GM12878 (cell line): ENCODE measurements at regions not wholly inside any gene's neighbourhood (a gene's known extent, or its start where the extent isn't known, plus 50 kb on each side); places are given as distances from the start of the nearest gene placed in this dataset.

Experiments
- ATAC-seq: fragments of 200-7000 bp; cut with Tn5 transposase; 3 replicates; pipeline ENCODE4 v1.9.1; 2020; ENCODE audit warnings: mild to moderate bottlenecking, moderate library complexity
- BruUV-seq: library from RNA; stranded (reverse); fragments of 400-500 nt; replicated peaks from 2 replicates; lab custom pipeline; 2021; lab: Mats Ljungman, UMichigan
- CTCF ChIA-PET: fragments of 300-600 bp; sonication (Branson Sonifier 250); formaldehyde crosslinking; extraction: SDS; loops from one replicate; lab custom pipeline; 2021; ENCODE audit warnings: inconsistent platforms; lab: Yijun Ruan, JAX
- POLR2A ChIA-PET: fragments of 350-600 bp; formaldehyde crosslinking; extraction: SDS; loops from one replicate; lab custom pipeline; 2021; ENCODE audit warnings: inconsistent platforms; lab: Charles Lee
- RAD21 ChIA-PET: fragments of 300-600 bp; sonication (Branson Sonifier 250); formaldehyde crosslinking; loops from one replicate; lab custom pipeline; 2023; ENCODE audit warnings: antibody characterized with exemption; ENCODE audit not compliant: unreplicated experiment; lab: Charles Lee
- SMC1A ChIA-PET: fragments of 300-600 bp; sonication (Branson Sonifier 250); formaldehyde crosslinking; loops from one replicate; lab custom pipeline; 2023; ENCODE audit not compliant: unreplicated experiment, uncharacterized antibody; lab: Charles Lee
- DNase-seq: peaks from one replicate; pipeline ENCODE4 v3.0.0-alpha.2; 2011; ENCODE audit warnings: low read depth, low spot score
- FAIRE-seq: peaks from 3 replicates; lab custom pipeline; 2011; peaks lifted over from hg19 to GRCh38; lab: Jason Lieb, UNC
- H2AFZ ChIP-seq: 2 replicates; pipeline ENCODE4 v1.6.0; 2011; ENCODE audit warnings: low read depth, low read length, control low read depth; ENCODE audit not compliant: control insufficient read depth
- H3K27ac ChIP-seq: 2 replicates; pipeline ENCODE4 v1.5.1; 2011; ENCODE audit warnings: control low read depth; ENCODE audit not compliant: control insufficient read depth, insufficient read depth
- H3K27me3 ChIP-seq, 2 experiments: replicated peaks in 1 of 2; 2 replicates each; pipeline versions ENCODE4 v1.6.0 to v1.6.1; 2011; ENCODE audit warnings: low read length in 1 of 2; ENCODE audit not compliant: control insufficient read depth in 2 of 2, insufficient read depth in 2 of 2
- H3K36me3 ChIP-seq, 2 experiments: 2 replicates each; pipeline ENCODE4 v1.5.1; 2011; ENCODE audit warnings: low read length in 1 of 2; ENCODE audit not compliant: control insufficient read depth in 2 of 2, insufficient read depth in 2 of 2
- H3K4me1 ChIP-seq: 2 replicates; pipeline ENCODE4 v1.6.1; 2011; ENCODE audit warnings: mild to moderate bottlenecking, low read length, moderate library complexity, mixed read lengths; ENCODE audit not compliant: control insufficient read depth, insufficient read depth
- H3K4me2 ChIP-seq: 2 replicates; pipeline ENCODE4 v1.6.0; 2011; ENCODE audit warnings: control low read depth; ENCODE audit not compliant: control insufficient read depth, insufficient read depth
- H3K4me3 ChIP-seq: fragments of 200-600 bp; sonication (generic); 2 replicates; pipeline ENCODE4 v1.5.1; 2016
- H3K79me2 ChIP-seq: 2 replicates; pipeline ENCODE4 v1.6.0; 2011; ENCODE audit warnings: low read length; ENCODE audit not compliant: control insufficient read depth, insufficient read depth
- H3K9ac ChIP-seq: 2 replicates; pipeline ENCODE4 v1.8.0; 2011; ENCODE audit warnings: low read length, control low read depth, mixed read lengths; ENCODE audit not compliant: control insufficient read depth, insufficient read depth
- H3K9me3 ChIP-seq: replicated peaks from 3 replicates; pipeline ENCODE4 v1.5.1; 2011; ENCODE audit warnings: mild to moderate bottlenecking, low read length; ENCODE audit not compliant: control insufficient read depth, insufficient read depth
- H4K20me1 ChIP-seq: 2 replicates; pipeline ENCODE4 v1.6.0; 2011; ENCODE audit not compliant: control insufficient read depth, insufficient read depth
- CEBPB ChIP-seq, 2 experiments: fragments of 150-350 bp in 1 of 2; IDR thresholded peaks; 2 replicates each; pipeline ENCODE4 v1.6.1; 2012 to 2014; ENCODE audit warnings: low read depth in 2 of 2, low read length in 2 of 2, borderline replicate concordance in 1 of 2, inconsistent platforms in 1 of 2
- EZH2 ChIP-seq: IDR thresholded peaks from 2 replicates; pipeline ENCODE4 v1.6.1; 2012; ENCODE audit warnings: low read depth, mild to moderate bottlenecking, control low read depth, inconsistent platforms, low read length, borderline replicate concordance; ENCODE audit not compliant: control insufficient read depth
- IKZF2 ChIP-seq, 2 experiments: fragments of 450-650 bp; IDR thresholded peaks; 2 replicates each; pipeline ENCODE4 v1.6.1; 2017; ENCODE audit warnings: mild to moderate bottlenecking in 2 of 2, moderate library complexity in 2 of 2
- NFXL1 ChIP-seq: fragments of 450-650 bp; IDR thresholded peaks from 2 replicates; pipeline ENCODE4 v1.6.1; 2017; ENCODE audit warnings: antibody characterized with exemption, mild to moderate bottlenecking, borderline replicate concordance
- NFYA ChIP-seq: IDR thresholded peaks from 2 replicates; pipeline ENCODE4 v1.6.1; 2011; ENCODE audit warnings: low read depth, mild to moderate bottlenecking, low read length, improper control_type of control experiment, borderline replicate concordance
- RBBP5 ChIP-seq: fragments of 200-600 bp; sonication (generic); conservative IDR thresholded peaks from 2 replicates; pipeline ENCODE4 v1.6.1; 2016
- SUZ12 ChIP-seq: fragments of 200-600 bp; sonication (generic); IDR thresholded peaks from one replicate; pipeline ENCODE4 v1.6.1; 2018; ENCODE audit warnings: antibody characterized with exemption, mild to moderate bottlenecking; ENCODE audit not compliant: unreplicated experiment
- TCF3 ChIP-seq: IDR thresholded peaks from 2 replicates; pipeline ENCODE4 v1.6.1; 2012; ENCODE audit warnings: low read depth, mild to moderate bottlenecking, low read length, borderline replicate concordance; ENCODE audit not compliant: insufficient read depth
- TCF7 ChIP-seq: IDR thresholded peaks from 2 replicates; pipeline ENCODE4 v1.6.1; 2014; ENCODE audit warnings: antibody characterized with exemption, borderline replicate concordance
- WGBS: methylation state at CpG from one replicate; pipeline ENCODE4 v1.1.6; 2016; ENCODE audit warnings: low lambda C conversion rate; ENCODE audit not compliant: insufficient replicate concordance, insufficient coverage; ENCODE audit errors: missing lambda C conversion rate; 5-methylcytosine and 5-hydroxymethylcytosine counted together
- in situ Hi-C: fragments of 300-500 bp; cut with MboI; formaldehyde crosslinking; loops from 9 replicates; pipeline ENCODE4 v1.14.3; 2018; ENCODE audit warnings: mixed read lengths
- intact Hi-C: fragments of 100-400 bp; cut with micrococcal nuclease; formaldehyde crosslinking; loops from one replicate; pipeline ENCODE4 v1.14.2; 2022; ENCODE audit not compliant: unreplicated experiment
- TF ChIP-seq, protein P1 (sequence below): fragments of 450-650 bp; IDR thresholded peaks from 2 replicates; pipeline ENCODE4 v1.6.1; 2017; ENCODE audit warnings: mild to moderate bottlenecking, moderate library complexity

DNA sequence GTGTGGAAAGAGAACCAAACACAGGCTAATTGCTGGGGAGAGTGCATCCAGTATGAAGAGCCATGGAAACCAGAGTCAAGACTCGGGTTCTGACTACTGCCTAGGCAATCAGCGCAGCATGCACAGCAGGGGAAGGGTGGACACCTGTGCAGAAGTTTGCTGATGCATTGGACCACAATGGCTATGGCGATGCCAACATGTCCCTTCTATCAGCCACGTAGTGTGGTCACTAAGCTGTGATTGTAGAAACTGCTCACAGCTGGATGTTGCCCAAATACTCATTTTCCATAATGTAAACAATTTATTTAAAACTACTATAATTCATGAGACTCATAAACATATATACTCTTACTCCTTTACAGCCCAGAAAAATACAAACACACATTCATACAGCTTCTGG, 1718.2 kb downstream of the EFNB2 start:
- in situ Hi-C loops, result no loop called here
- Histone ChIP-seq H3K4me2 (no peak overlapping the region), H3K4me1 (no peaks in the 10 kb centered on the region), H3K79me2 (no peaks in the 10 kb centered on the region), H3K27ac (no peak overlapping the region), H3K27me3 (no peaks in the 10 kb centered on the region), H2AFZ (no peak overlapping the region), H3K9me3 (no peaks in the 10 kb centered on the region), H3K4me3 (no peak overlapping the region), H4K20me1 (no peaks in the 10 kb centered on the region), H3K36me3 (no peaks in the 10 kb centered on the region), H3K9ac (no peak overlapping the region)
- FAIRE-seq (no peak), DNase-seq (no peak), ATAC-seq (no peak)
- WGBS, result 56% methylated on average over 4 of the region's 4 CpGs
- RAD21 ChIA-PET, result no interaction called here
- SMC1A ChIA-PET, result no interaction called here
- BruUV-seq, result no TSS peak
- POLR2A ChIA-PET, result no interaction called here
- TF ChIP-seq IKZF2 (IDR thresholded peaks at IDR 0.05) (no peak), CEBPB (IDR thresholded peaks at IDR 0.05; ENCODE audit: borderline replicate concordance in 1 of 2, low read depth in 2 of 2, low read length in 2 of 2) (no peak), EZH2 (no peak), RBBP5 (no peak), SUZ12 (no peak), TCF7 (no peak), NFYA (no peak), NFXL1 (no peak), TCF3 (no peak)
- TF ChIP-seq, protein P1, sequence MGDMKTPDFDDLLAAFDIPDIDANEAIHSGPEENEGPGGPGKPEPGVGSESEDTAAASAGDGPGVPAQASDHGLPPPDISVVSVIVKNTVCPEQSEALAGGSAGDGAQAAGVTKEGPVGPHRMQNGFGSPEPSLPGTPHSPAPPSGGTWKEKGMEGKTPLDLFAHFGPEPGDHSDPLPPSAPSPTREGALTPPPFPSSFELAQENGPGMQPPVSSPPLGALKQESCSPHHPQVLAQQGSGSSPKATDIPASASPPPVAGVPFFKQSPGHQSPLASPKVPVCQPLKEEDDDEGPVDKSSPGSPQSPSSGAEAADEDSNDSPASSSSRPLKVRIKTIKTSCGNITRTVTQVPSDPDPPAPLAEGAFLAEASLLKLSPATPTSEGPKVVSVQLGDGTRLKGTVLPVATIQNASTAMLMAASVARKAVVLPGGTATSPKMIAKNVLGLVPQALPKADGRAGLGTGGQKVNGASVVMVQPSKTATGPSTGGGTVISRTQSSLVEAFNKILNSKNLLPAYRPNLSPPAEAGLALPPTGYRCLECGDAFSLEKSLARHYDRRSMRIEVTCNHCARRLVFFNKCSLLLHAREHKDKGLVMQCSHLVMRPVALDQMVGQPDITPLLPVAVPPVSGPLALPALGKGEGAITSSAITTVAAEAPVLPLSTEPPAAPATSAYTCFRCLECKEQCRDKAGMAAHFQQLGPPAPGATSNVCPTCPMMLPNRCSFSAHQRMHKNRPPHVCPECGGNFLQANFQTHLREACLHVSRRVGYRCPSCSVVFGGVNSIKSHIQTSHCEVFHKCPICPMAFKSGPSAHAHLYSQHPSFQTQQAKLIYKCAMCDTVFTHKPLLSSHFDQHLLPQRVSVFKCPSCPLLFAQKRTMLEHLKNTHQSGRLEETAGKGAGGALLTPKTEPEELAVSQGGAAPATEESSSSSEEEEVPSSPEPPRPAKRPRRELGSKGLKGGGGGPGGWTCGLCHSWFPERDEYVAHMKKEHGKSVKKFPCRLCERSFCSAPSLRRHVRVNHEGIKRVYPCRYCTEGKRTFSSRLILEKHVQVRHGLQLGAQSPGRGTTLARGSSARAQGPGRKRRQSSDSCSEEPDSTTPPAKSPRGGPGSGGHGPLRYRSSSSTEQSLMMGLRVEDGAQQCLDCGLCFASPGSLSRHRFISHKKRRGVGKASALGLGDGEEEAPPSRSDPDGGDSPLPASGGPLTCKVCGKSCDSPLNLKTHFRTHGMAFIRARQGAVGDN, result no peak
- CTCF ChIA-PET, result no interaction called here
- intact Hi-C loops, result no loop called here
